ENCODE measurements at regions not wholly inside any gene's neighbourhood (a gene's known extent, or its start where the extent isn't known, plus 50 kb on each side); places are given as distances from the start of the nearest gene placed in this dataset.

- H3K4me3 ChIP-seq, result no peak overlapping the region
- intact Hi-C loops (cut with DNase I; ENCODE audit: low total_unique reads), result no loop called here
- peaks cover 0 to 2% (median under 1%) of the 10 kb centered on the region in 8 donors for H3K9me3 ChIP-seq
- H3K4me1 ChIP-seq, result peaks cover 0 to 8% (median 2%) of the 10 kb centered on the region in 6 donors
- WGBS, 5 donors, result 37 to 49% (median 45%) methylated on average over 9 of the region's 9 CpGs
- no peaks in the 10 kb centered on the region for H3K36me3 ChIP-seq
- no peak for DNase-seq
- TF ChIP-seq POLR2A (IDR thresholded peaks at IDR 0.05), result no peak
- peak in 1 of 3 donors; percentile 16 for TF ChIP-seq POLR2AphosphoS5 (IDR thresholded peaks at IDR 0.05)
- TF ChIP-seq CTCF (IDR thresholded peaks at IDR 0.05 in 8 of 11, conservative IDR thresholded peaks at IDR 0.05 in 3 of 11), result no peak
- peak overlapping the region in 2 of 8 donors; percentile 24 to 32 for H3K27ac ChIP-seq
- H3K27me3 ChIP-seq (replicated peaks in 1 of 7), result no peaks in the 10 kb centered on the region
Measured at GRCh38 chr10:4663162-4663992, 162.6 kb upstream of the AKR1E2 start.

- TF ChIP-seq CTCF (IDR thresholded peaks at IDR 0.05 in 8 of 11, conservative IDR thresholded peaks at IDR 0.05 in 3 of 11) (no peak), POLR2AphosphoS5 (IDR thresholded peaks at IDR 0.05) (no peak), POLR2A (IDR thresholded peaks at IDR 0.05) (no peak)
- H3K27me3 ChIP-seq (replicated peaks in 1 of 7), result no peaks in the 10 kb centered on the region
- no peaks in the 10 kb centered on the region for H3K9me3 ChIP-seq
- intact Hi-C loops (cut with DNase I; ENCODE audit: low total_unique reads), result no loop called here
- H3K27ac ChIP-seq, result peak overlapping the region in 1 of 8 donors; percentile 32
- DNase-seq, result peak; percentile 36
- H3K4me3 ChIP-seq, result no peak overlapping the region
- 70 to 86% (median 81%) methylated on average over 9 of the region's 9 CpGs for WGBS, 5 donors
- H3K4me1 ChIP-seq, result peaks cover 0 to 8% (median 2%) of the 10 kb centered on the region in 6 donors
- H3K36me3 ChIP-seq, result no peaks in the 10 kb centered on the region
Measured at GRCh38 chr10:4662576-4663161, 163.3 kb upstream of the AKR1E2 start.

- Histone ChIP-seq H3K36me3 (no peaks in the 10 kb centered on the region), H3K9me3 (no peaks in the 10 kb centered on the region), H3K4me1 (peaks cover 0 to 10% (median 2%) of the 10 kb centered on the region in 6 donors), H3K4me3 (no peak overlapping the region), H3K27me3 (replicated peaks in 1 of 7) (no peaks in the 10 kb centered on the region), H3K27ac (no peak overlapping the region)
- intact Hi-C loops (cut with DNase I; ENCODE audit: low total_unique reads), result no loop called here
- peak; percentile 63 for DNase-seq
- 73 to 90% (median 78%) methylated on average over 15 to 16 of the region's 16 CpGs for WGBS, 5 donors
- no peak for TF ChIP-seq CTCF (IDR thresholded peaks at IDR 0.05 in 8 of 11, conservative IDR thresholded peaks at IDR 0.05 in 3 of 11)
- TF ChIP-seq POLR2A (IDR thresholded peaks at IDR 0.05), result no peak
- TF ChIP-seq POLR2AphosphoS5 (IDR thresholded peaks at IDR 0.05), result no peak
Measured at GRCh38 chr10:4661511-4662255, 164.3 kb upstream of the AKR1E2 start.
